GM20000 (cell line): ENCODE measurements at regions not wholly inside any gene's neighbourhood (a gene's known extent, or its start where the extent isn't known, plus 50 kb on each side); places are given as distances from the start of the nearest gene placed in this dataset.

ENCODE experiments used
- DNase-seq: peaks from one replicate; pipeline ENCODE4 v3.0.0; 2012; ENCODE audit warnings: low spot score
- TF ChIP-seq, protein P1 (sequence below): IDR thresholded peaks from 2 replicates; pipeline ENCODE4 v1.5.1; 2012; ENCODE audit warnings: mild to moderate bottlenecking, control low read depth; ENCODE audit errors: extremely low read depth, missing control alignments

DNA sequence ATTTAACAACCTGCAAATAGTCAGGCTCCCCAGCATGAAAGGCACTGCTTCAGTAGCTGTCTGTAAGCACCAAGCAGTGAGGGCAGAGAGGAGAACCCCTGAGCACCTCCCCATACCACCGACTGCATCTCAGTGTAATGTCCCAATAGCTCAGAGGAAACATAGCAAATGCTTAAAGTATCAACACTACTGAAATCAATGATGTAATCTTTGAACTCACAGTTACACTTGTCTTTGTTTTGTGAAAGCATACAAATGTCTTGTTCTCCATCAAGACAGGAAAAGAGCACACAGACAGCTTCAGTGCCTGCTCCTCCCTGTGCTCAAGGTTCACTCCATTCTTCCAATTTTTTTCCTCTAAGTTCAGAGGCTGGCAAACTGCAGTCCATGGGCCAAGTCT lies 94.7 kb downstream of the IRS2 start:
- no peak for DNase-seq
- TF ChIP-seq, protein P1, sequence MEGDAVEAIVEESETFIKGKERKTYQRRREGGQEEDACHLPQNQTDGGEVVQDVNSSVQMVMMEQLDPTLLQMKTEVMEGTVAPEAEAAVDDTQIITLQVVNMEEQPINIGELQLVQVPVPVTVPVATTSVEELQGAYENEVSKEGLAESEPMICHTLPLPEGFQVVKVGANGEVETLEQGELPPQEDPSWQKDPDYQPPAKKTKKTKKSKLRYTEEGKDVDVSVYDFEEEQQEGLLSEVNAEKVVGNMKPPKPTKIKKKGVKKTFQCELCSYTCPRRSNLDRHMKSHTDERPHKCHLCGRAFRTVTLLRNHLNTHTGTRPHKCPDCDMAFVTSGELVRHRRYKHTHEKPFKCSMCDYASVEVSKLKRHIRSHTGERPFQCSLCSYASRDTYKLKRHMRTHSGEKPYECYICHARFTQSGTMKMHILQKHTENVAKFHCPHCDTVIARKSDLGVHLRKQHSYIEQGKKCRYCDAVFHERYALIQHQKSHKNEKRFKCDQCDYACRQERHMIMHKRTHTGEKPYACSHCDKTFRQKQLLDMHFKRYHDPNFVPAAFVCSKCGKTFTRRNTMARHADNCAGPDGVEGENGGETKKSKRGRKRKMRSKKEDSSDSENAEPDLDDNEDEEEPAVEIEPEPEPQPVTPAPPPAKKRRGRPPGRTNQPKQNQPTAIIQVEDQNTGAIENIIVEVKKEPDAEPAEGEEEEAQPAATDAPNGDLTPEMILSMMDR = no peak

DNA sequence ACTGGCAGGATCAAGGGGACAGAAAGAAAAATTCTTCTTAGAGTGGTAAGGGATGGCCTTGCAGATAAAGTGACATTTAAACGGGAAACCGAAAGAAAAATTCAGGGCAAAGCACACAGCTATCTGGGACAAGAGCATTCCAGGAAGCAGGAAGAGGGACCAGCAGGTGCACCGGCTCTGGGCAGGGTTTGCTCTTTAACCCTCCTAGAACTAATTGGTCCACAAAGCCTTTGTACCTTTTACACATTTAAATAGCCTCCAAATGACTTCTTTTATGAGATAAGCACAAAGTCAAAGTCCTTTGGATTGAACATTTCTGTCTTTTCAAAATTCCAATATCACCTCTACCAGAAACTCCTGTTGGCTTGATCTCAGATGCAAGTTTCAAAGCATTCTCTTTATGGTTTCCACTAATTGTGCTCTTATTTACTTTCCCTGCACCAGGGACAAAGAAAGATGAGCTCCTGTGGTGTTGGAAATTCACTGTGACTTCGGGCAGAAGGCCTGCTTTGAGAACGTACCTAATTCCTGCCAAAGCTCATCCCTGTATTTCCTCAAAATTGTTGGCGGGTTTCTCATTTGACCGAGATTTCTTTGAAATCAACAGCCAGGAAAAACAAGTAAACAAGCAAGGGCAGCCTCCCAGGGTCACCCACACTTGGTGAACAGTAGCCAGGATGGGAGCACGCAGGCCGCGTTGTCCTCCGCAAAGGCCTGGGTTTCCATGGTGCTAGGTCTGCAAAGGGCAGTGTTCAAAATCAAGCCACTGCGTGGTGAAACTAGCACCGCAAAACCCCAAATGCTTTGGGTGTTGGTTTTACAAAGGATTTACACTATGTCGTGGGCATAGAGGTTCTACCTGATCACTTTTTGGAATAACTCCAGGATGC lies 98.6 kb downstream of the IRS2 start:
- TF ChIP-seq, protein P1 = no peak
- no peak for DNase-seq

DNA sequence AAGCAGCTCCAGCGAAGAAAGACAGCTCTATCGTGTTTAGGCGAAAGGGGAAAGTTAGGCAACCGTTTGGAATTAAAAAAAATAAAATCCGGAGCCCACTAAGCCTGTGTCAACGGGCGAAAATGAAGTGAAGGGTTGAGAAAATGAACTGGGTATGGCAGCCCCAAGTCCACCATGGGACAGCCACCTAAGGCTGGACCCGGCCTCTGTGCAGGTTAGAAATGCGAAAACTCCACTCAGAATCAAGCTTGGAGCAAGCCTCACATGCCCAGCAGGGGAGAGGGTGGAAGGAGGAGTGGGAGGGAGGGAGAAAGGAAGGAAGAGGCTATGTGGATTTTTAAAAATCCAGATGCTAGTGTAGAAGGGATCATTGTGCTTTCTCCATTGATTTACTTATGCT lies 101.2 kb downstream of the IRS2 start:
- TF ChIP-seq, protein P1 = no peak
- no peak for DNase-seq

DNA sequence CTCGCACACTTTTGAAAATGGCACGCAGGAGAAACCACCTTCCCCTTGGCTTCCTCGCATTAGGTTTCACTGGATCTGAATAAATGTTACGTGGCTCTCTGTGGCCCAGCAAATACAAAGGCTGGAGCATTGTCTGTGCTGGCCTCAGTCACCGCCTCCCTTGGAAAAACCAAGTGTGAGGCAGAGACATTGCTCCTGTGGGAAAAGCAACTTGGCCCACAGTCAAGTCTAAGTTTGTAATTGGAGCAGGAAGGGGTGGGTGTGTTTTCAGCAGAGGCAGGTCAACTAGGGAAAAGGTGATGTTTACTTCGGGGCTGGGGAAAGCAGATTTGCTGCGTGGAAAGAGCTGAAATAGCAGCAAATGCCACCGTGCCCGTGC lies 101.6 kb downstream of the IRS2 start:
- DNase-seq = no peak
- TF ChIP-seq, protein P1 = no peak

DNA sequence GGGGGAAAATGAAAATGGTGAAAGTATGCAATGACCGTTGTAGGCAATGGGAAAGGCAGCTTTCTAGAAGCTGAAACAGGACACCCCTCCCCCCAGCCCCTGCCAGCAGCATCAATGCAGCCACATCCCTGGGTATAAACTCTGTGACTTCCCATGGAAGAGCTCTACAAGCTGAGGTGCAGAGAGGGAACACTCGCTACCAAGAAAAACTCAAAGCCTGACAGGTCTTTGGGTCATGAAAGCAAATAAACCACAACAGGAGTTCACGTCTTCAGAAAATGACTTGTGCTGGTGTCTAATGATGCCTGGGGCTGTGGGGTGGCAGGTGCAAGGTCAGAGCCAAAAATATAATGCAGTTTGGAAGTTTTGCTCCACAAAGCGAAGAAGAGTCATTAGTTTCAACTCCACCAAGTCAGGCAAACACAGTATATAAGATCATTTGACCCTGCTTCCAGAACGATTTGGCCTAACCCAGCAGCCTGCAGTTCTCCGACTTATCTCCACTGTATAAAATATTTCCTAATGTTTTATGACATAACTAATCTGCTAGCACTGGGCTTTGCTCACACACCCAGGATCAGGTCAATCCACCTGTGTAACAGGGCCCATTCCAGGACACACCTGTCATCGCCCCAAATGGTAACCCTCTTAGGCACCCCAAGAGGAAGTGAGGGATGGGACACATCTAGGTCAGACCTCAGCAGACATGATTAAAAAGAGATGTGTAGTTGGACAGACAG lies 102.1 kb downstream of the IRS2 start:
- DNase-seq = no peak
- TF ChIP-seq, protein P1 = no peak

DNA sequence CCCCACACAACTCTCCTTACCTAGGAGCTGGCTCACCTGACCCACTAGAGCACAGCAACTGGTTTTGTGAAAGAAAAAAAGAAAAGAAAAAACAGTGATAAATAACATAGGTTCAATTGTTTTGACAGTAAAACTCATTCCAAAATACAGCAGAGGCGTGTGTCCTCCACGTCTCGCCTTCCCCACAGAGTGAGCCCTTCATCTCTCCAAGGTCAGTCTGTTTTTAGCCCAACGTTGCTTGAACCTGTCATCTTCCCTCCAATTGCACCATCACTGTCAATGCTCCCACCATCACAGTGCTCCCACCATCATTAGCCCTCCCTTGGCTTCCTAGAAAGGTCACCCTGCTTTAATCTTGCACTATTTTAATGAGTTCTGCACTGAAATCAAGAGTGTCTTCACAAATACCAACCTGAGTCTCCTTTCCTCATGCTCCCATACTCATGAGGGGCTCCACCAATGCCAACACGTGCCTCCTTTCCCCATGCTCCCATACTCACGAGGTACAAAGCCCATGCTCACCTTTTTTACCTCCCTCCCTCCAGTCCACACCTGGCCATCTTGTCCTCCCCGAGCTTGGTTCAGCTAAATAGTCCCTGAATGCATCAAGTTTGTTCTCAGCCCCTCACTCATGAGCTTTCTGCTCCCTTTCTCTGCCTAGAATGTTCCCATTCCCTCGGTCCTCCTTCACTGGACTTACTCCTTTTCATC lies 103.7 kb downstream of the IRS2 start:
- TF ChIP-seq, protein P1 = no peak
- no peak for DNase-seq

DNA sequence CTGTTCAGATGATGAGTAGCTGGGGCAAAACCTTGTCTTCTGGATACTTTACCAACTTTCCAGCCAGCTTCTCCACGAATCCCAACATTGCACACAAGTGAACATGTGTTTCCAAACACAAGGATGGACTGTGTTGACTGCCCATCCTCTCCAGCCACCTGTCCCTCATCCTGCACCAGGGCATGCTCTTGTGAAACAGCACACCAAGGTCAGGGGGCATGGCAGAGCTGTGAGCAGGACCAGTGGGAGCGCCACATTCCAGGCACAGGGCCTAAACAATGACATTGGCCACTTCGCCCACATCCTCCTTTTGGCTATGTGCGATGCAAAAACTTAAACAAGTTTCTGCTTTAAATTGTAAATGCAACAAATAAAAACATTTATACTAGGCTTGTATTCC lies 105.5 kb downstream of the IRS2 start:
- TF ChIP-seq, protein P1 = no peak

More for the DNA sequence above, 105.5 kb downstream of the IRS2 start:
- DNase-seq = no peak
